AML-193 (cell line): ENCODE measurements at regions not wholly inside any gene's neighbourhood (a gene's known extent, or its start where the extent isn't known, plus 50 kb on each side); places are given as distances from the start of the nearest gene placed in this dataset.
"Not testable (repeated sequence)": the region's sequence is repeated elsewhere in the genome, so short reads cannot be mapped to it uniquely, and the experiment has no call there.

Experiments
- DNase-seq, 2 experiments: peaks; one replicate each; lab custom pipeline; 2025; lab: John Stamatoyannopoulos, UW

- DNase-seq: peak; percentile 55 to 61
These were observed 55.6 kb downstream of the TLNRD1 start for GRCh38 chr15:81056304-81056703.

- no peak for DNase-seq
These were observed 59.7 kb downstream of the TLNRD1 start for GRCh38 chr15:81060470-81060869.

GRCh38 chr15:81060907-81061306 is 60.2 kb downstream of the TLNRD1 start:
- DNase-seq: no peak

DNA sequence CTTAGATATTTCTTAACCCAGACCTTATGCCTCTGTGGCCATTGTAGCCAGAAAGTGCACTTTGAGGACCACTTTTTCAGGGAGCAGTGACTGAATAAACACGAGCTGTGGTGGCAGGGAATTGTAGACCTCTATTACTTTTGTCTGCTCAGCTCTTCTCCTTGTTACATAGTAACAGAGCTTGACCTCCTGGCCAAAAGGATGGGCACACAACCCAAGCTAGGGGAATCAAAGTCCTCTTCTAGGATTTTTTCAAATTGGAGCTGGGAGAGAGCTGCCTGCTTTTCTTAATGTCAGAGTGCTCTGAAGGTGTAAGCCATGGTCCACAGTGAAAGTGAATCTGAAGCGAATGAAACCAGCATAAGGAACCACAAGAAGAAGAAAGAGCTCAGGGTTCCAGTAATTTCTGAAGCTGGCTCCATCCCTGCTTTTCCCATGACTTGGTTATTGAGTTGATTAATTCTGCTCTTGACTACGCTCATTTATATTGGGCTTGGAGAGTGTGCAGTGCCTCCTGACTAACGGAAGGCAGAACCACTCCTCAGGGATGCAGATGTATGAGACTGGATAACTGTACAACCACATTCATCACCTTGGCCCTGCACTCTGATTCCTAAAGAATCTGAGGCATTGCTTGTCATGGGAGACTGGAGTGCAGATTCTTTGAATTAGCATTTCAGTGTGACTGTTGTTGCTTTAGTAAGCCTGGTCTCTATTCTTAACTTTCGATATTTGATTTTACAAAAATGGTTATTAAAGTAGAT is 60.9 kb downstream of the TLNRD1 start:
- DNase-seq: no peak

GRCh38 chr15:81062937-81063336 is 62.2 kb downstream of the TLNRD1 start:
- no peak for DNase-seq

DNA sequence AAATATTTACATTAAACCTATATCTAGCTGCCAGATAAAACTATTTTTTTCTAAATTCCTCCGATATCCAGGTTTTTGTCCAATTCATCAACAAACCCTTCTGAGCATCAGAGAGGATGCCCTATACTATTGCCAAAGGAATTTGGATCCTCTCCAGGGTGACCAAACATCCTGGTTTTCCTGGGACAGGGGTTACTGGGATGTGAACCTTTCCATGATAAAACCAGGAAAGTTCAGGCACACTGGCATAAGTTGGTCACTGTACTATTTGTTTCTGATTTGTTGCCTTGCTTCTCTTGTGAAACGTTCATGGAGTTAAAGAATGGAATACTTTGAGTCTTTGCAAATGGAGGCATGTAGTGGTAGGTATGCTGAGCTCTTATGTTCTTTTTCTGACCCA is 63.5 kb downstream of the TLNRD1 start:
- DNase-seq: no peak

DNA sequence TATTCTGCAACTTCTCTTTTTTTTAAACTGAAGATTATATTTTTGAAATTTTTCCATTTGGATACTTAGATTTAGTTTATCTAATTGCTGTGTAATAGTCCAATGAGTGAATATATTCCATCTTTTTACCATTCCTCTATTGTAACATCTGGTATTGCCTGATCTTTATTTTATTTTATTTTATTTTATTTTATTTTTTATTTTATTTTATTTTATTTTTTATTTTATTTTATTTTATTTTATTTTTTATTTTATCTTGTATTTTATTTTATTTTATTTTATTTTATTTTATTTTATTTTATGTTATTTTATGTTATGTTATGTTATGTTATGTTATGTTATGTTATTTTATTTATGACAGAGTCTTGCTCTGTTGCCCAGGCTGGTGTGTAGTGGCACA is 66.5 kb upstream of the CFAP161 start:
- not testable (repeated sequence) for DNase-seq

GRCh38 chr15:81068516-81068915 is 65.6 kb upstream of the CFAP161 start:
- DNase-seq: no peak

- no peak for DNase-seq
These were observed 64.7 kb upstream of the CFAP161 start for GRCh38 chr15:81069356-81069755.

DNA sequence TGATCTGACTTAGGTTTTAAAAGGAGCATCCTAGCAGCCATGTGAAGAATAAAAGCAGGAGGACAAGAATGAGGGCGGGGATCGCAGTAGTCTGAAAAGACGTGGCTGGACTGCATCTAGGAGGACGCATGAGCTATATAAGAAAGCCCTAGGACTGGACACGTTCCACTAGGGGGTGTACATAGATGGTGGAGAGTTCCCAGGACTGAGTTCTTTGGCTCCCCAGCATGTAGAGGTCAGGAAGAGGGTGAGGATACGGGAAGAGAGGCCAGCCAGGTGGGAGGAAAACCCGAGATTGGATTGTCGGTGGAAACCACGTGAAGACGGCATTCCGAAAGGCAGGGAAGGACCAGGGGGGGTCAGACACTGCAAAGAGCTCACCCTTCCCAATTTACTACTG is 64.2 kb upstream of the CFAP161 start:
- no peak for DNase-seq

DNA sequence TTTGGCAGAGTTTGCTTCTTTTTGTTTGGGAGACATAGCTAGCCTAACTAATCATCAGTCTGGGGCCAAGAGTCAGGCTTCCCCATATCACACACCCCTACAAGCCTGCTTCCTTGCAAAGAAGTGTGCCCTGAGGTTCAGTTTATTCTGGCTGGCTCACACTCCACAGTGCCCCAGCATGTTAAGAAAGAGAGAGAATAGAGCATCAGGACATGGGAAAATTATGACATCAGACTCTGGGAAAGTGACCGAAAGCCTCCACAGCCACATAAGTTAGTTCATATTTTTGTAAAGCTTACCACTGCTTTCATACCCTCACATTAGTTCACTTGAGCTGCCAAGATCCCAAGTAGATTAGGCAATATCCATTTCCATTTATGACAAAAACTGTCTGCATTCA is 63.0 kb upstream of the CFAP161 start:
- DNase-seq: no peak

GRCh38 chr15:81071705-81072104 is 62.4 kb upstream of the CFAP161 start:
- no peak for DNase-seq

- no peak for DNase-seq
These were observed 61.5 kb upstream of the CFAP161 start for GRCh38 chr15:81072551-81072950.

DNA sequence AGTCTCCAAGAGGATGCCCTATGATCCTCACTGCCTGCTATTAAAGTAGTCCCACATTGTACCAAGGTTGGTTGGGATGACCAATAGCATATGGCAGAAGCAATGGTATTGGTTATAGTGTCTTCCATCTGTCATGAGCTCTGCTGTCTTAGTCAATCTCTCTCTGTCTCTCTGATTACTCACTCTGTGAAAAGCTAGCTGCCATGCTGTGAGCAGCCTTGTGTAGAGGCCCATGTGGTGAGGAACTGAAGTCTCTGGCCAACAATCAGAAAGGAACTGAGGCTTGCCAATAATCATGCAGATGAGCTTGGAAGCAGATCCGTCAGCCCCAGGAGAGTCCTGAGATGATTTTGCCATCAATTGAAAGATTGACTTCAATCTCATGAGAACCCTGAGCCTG is 60.3 kb upstream of the CFAP161 start:
- DNase-seq: no peak

DNA sequence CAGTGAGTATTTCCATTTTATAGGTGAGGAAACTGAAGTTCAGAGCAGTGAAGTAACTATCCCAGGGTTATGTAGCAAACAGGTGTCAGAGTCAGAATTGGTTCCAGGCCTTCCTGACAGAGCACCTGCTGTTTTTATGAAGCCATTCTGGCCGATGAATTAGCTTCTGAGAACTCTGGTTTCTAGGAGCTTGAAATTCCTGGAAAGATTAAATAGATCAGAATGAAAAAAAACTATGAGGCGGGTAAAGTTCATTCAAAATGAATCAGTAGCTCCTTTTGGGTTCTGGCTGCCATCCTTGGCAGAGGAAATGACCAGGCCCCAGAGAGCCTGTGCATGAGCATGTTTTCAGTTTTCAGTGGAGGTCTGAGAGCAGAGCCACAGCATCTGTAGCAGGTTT is 59.3 kb upstream of the CFAP161 start:
- no peak for DNase-seq

DNA sequence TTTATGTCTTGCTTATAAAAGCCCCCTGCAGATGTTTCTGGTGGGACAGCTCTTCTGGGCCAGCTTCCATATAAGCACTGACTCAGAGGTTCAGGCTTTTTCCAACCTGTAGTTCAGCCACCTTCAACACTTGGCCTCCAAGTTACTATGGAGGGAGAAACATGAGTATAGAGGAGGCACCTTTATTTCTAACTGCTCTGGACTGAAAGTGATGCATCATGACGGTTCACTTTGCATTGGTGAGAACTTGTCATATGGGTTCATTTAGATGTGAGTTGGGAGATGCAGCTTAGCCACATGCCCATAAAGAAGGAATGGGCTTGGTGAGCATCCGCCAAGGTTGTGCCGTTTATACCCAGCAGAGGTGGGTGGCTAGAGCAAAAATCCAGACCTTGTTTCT is 58.8 kb upstream of the CFAP161 start:
- DNase-seq: no peak

- no peak for DNase-seq
These were observed 53.1 kb upstream of the CFAP161 start for GRCh38 chr15:81080996-81081395.

DNA sequence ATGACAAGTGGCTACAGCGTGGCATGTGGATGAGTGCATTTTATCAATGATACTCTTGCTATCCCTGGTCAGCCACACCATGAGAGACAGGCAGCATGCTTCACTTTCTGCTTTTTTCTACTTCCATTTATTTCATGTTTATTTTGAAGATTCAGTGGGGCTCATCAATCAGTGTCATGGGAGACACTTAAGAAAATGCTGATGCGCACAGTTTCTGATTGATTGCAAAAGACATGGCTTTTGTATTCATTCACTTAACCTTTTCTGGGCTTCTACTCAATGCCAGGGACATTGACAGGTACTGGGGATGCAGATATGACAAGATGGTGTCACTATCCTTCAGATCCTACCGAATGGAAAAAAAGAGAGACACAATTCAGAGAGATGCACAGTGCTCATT is 50.9 kb upstream of the CFAP161 start:
- no peak for DNase-seq
